BE2C (cell line): ENCODE measurements at regions not wholly inside any gene's neighbourhood (a gene's known extent, or its start where the extent isn't known, plus 50 kb on each side); places are given as distances from the start of the nearest gene placed in this dataset.
"Not testable (repeated sequence)": the region's sequence is repeated elsewhere in the genome, so short reads cannot be mapped to it uniquely, and the experiment has no call there.

Experiments
- DNase-seq: peaks from one replicate; pipeline ENCODE4 v3.0.0-alpha.2; 2020
- H3K27me3 ChIP-seq: fragments of 250-450 bp; sonication (Bioruptor Pico); 2 replicates; pipeline ENCODE4 v1.5.1; 2020; ENCODE audit warnings: mild to moderate bottlenecking
- H3K36me3 ChIP-seq: fragments of 250-450 bp; sonication (Bioruptor Pico); 2 replicates; pipeline ENCODE4 v1.5.1; 2020; ENCODE audit warnings: mild to moderate bottlenecking
- H3K4me1 ChIP-seq: fragments of 250-450 bp; sonication (Bioruptor Pico); 2 replicates; pipeline ENCODE4 v1.5.1; 2020
- H3K4me3 ChIP-seq: 2 replicates; pipeline ENCODE4 v1.5.1; 2011; ENCODE audit warnings: low read depth, low read length
- H3K9me3 ChIP-seq: fragments of 250-450 bp; sonication (Bioruptor Pico); 2 replicates; pipeline ENCODE4 v1.5.1; 2020
- TF ChIP-seq, protein P1 (sequence below): IDR thresholded peaks from 2 replicates; pipeline ENCODE4 v1.5.1; 2012; ENCODE audit warnings: mild to moderate bottlenecking, low read depth, low read length

DNA sequence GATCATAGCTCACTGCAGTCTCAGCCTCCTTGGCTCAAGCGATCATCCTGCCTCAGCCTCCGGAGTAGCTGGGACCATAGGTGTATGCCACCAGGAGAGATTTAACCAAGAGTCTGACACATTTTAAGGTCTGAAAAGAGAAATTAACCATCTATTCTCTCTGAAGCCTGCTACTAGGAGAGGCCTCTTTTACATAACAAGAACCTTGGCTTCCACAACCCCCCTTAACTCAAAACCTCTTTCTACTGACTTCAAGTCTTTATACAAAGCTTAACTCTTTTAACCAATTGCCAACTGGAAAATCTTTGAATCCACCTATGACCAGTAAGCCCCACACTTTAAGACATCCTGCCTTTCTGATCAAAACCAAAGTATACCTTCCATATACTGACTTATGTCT lies 279.9 kb upstream of the CELF4 start:
- Histone ChIP-seq H3K27me3 (no peaks in the 10 kb centered on the region), H3K36me3 (no peaks in the 10 kb centered on the region), H3K4me3 (no peak overlapping the region), H3K4me1 (no peaks in the 10 kb centered on the region), H3K9me3 (no peaks in the 10 kb centered on the region)
- DNase-seq: no peak
- TF ChIP-seq, protein P1, sequence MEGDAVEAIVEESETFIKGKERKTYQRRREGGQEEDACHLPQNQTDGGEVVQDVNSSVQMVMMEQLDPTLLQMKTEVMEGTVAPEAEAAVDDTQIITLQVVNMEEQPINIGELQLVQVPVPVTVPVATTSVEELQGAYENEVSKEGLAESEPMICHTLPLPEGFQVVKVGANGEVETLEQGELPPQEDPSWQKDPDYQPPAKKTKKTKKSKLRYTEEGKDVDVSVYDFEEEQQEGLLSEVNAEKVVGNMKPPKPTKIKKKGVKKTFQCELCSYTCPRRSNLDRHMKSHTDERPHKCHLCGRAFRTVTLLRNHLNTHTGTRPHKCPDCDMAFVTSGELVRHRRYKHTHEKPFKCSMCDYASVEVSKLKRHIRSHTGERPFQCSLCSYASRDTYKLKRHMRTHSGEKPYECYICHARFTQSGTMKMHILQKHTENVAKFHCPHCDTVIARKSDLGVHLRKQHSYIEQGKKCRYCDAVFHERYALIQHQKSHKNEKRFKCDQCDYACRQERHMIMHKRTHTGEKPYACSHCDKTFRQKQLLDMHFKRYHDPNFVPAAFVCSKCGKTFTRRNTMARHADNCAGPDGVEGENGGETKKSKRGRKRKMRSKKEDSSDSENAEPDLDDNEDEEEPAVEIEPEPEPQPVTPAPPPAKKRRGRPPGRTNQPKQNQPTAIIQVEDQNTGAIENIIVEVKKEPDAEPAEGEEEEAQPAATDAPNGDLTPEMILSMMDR: no peak

DNA sequence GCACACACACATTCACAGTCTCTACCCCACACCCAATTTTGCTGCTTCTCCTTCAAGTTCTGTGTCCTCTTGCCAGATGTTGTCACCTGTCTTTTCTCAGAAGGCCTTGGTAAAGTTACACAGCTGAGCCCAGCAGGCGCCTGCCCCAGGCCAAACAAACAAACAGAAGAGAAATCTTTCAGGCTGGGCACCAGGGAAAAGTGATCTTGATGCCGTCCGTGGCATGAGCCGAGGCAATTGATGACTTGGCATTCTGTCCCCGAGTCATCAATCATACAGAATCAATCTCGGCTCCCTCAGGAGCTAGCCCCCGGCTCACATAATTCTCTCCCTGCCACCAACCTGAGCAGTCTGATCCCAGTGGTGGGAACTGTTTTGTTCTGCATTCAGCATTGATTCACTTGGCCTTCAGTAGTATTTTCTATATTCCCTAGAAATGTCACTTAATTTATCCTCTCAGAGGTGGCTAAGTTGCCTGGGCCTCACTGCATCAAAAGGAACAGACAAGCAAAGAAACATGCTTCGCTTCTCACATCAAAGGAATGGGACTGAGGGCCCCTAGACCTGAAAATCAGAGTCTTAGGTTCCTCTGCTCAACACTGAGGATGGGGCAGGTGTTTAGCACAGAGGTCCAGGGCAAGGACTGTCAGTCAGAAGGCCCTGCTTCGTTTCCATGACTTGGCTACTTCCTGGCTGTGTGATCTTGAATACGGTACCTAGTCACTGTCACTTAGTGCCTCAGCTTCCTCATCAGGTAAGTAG lies 278.8 kb upstream of the CELF4 start:
- Histone ChIP-seq H3K36me3 (no peaks in the 10 kb centered on the region), H3K4me3 (no peak overlapping the region), H3K4me1 (no peaks in the 10 kb centered on the region), H3K27me3 (no peaks in the 10 kb centered on the region), H3K9me3 (no peaks in the 10 kb centered on the region)
- TF ChIP-seq, protein P1: no peak
- DNase-seq: no peak

DNA sequence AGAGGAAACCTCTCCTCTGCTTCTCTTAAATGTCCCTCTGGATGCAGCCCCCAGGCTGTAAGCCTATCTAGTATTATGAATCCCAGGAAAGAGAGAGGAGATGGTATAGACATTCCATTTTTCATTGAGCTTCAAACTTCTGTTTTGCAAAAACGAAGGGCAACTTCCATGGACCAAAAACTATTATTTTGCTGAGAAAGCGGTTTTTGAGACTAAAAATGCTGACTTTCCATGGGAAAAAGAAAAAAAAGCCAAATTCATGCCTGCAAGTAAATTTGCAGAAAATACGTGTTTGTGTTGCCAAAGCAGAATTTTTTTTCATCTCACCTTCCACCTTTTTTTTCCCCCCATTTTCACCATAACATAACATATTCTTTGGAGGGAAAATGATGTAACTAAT lies 272.5 kb upstream of the CELF4 start:
- no peak for DNase-seq
- TF ChIP-seq, protein P1: no peak
- no peaks in the 10 kb centered on the region for H3K36me3 ChIP-seq

DNA sequence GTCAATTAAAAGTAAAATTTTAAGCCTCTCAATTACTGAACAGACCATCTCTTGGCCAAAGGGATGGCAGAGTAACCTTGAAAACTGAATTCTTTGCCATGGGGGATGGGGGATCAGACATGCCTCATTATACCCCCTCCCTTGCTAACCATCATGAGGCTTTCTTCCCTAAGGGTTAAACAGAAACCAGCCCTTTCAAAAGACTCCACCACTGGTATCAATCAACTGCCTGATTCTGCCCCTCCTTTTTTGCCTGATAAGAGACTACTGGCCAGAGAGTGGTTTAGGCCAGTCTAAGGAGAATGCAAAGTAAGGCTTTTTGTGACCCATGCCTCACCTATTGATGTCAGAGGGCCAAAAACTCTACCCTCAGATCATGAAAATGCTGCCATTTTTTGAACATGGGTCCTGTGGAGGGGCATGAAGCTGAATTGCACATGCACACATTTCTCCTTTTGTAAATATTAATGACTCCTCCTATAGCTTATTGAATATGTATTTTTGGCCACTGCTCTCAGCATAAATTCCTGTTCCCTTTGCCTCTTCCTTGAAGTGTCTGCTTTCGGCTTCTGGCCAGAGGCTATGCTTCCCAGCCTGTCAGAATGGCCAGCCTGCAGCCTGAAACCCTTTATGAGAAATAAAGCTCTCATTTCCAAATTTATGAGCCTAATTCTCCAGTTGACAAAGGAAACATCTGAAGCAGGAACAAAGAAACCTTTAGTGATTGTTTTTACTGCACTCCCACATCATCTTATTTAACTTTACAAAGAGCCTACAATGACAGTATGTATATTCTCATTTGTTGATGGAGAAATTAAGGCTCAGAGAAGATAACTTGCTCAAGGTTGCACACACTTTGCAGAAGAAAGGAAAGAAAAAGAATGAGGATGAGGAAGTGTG lies 270.7 kb upstream of the CELF4 start:
- Histone ChIP-seq H3K36me3 (no peaks in the 10 kb centered on the region), H3K9me3 (no peaks in the 10 kb centered on the region), H3K4me3 (no peak overlapping the region), H3K27me3 (no peaks in the 10 kb centered on the region), H3K4me1 (no peaks in the 10 kb centered on the region)
- no peak for DNase-seq
- TF ChIP-seq, protein P1: no peak

More for the DNA sequence above, 272.5 kb upstream of the CELF4 start:
- H3K27me3 ChIP-seq: no peaks in the 10 kb centered on the region
- H3K4me3 ChIP-seq: no peak overlapping the region
- no peaks in the 10 kb centered on the region for H3K4me1 ChIP-seq
- no peaks in the 10 kb centered on the region for H3K9me3 ChIP-seq

DNA sequence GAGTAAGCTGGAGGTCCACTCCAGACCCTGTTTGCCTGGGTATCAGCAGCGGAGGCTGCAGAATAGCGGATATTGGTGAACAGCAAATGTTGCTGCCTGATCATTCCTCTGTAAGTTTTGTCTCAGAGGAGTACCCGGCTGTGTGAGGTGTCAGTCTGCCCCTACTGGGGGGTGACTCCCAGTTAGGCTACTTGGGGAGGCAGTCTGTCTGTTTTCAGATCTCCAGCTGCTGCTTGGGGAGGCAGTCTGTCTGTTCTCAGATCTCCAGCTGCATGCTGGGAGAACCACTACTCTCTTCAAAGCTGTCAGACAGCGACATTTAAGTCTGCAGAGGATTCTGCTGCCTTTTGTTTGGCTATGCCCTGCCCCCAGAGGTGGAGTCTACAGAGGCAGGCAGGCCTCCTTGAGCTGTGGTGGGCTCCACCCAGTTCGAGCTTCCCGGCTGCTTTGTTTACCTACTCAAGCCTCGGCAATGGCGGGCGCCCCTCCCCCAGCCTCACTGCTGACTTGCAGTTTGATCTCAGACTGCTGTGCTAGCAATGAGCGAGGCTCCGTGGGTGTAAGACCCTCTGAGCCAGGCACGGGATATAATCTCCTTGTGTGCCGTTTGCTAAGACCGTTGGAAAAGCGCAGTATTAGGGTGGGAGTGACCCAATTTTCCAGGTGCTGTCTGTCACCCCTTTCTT lies 266.6 kb upstream of the CELF4 start:
- DNase-seq, H3K4me1 ChIP-seq, H3K9me3 ChIP-seq: not testable (repeated sequence)

DNA sequence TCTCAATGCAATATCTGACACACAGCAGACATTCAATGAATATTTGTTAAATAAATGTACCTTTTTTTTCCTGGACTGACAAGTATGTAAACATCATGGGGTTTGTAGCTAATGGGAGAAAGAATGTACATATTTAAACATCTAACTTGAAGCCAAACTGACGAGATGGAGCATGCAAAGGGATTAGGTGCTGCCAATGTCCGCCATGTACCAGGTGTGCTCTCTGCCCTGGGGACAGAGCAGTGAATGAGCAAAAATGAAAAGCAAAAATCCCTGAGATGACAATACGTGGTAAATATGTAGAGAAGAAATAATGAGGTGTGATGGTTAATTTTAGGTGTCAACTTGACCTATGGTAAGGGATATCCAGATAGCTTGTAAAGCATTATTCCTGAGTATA lies 247.4 kb upstream of the CELF4 start:
- no peak for DNase-seq
- no peaks in the 10 kb centered on the region for H3K27me3 ChIP-seq
- H3K36me3 ChIP-seq: no peaks in the 10 kb centered on the region
- TF ChIP-seq, protein P1: no peak
- H3K4me3 ChIP-seq: no peak overlapping the region
- no peaks in the 10 kb centered on the region for H3K4me1 ChIP-seq
- H3K9me3 ChIP-seq: no peaks in the 10 kb centered on the region

More for the DNA sequence above, 266.6 kb upstream of the CELF4 start:
- not testable (repeated sequence) for H3K36me3 ChIP-seq, H3K4me3 ChIP-seq, H3K27me3 ChIP-seq
